ENCODE measurements at regions not wholly inside any gene's neighbourhood (a gene's known extent, or its start where the extent isn't known, plus 50 kb on each side); places are given as distances from the start of the nearest gene placed in this dataset.

DNA sequence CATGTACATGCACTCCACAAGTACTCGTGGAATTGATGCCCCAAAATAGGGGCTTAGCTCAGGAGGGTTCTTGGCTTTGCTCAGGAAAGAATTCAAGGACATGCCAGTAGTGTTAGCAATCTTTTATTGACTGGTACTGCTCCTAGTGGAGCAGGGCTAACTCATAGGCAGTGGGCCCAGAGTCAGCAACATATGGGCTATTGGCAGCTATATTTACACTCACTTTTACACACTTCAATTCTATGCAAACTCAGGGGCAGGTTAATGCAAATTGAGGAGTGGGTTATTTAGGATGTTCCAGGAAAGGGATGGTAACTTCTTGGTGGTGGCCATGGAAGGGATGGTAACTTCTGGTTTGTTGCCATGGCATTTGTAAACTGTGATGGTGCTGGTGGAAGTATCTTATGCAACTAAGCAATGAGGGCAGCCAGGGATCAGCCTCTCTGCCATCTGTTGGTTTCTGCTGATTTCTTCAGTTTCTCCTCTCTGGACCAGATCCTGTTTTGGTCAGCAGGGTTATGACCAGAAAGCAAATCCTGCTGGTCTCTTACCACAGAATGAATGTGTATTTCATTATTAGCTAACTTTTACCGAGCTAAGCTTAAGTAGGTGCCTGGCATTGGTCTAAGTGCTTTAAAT, 69.2 kb upstream of the FAT1 start:
- no peak overlapping the region for H3K27ac ChIP-seq (ENCODE audit: low read length in 2 of 2)
- Mint-ChIP-seq H3K4me3 (no peak overlapping the region), H3K27me3 (no peaks in the 10 kb centered on the region), H3K9me3 (ENCODE audit: insufficient read depth) (no peaks in the 10 kb centered on the region), H3K27ac (no peak overlapping the region), H3K4me1 (no peaks in the 10 kb centered on the region)
- no peaks in the 10 kb centered on the region for H3K4me1 ChIP-seq (ENCODE audit: control insufficient read depth in 2 of 2, insufficient read depth in 2 of 2, low read length in 2 of 2)
- H3K4me3 ChIP-seq (ENCODE audit: control extremely low read depth in 1 of 5, extremely low read depth in 1 of 5, insufficient read depth in 1 of 5, low read depth in 2 of 5, low read length in 4 of 5) = no peak overlapping the region
- POLR2A ChIA-PET = no interaction called here
- intact Hi-C loops (cut with micrococcal nuclease) = no loop called here
- WGBS (ENCODE audit: insufficient coverage) = 100% methylated on average over 1 of the region's 2 CpGs
- no peak for DNase-seq
- H4K20me1 ChIP-seq (ENCODE audit: control insufficient read depth, insufficient read depth, low read length, poor library complexity, severe bottlenecking) = no peaks in the 10 kb centered on the region
- CTCF ChIA-PET = no interaction called here
- H2AFZ ChIP-seq (ENCODE audit: insufficient read depth, low read depth, low read length, poor library complexity, severe bottlenecking) = no peak overlapping the region
- peaks cover 0 to 7% (median 0%) of the 10 kb centered on the region in 3 donors for H3K9me3 ChIP-seq (ENCODE audit: control extremely low read depth in 1 of 3, control insufficient read depth in 2 of 3, insufficient read depth in 1 of 3, low read length in 2 of 3)
- ATAC-seq (ENCODE audit: low read depth) = no peak
- H3K9ac ChIP-seq (ENCODE audit: low read length) = no peak overlapping the region
- H3K79me2 ChIP-seq (ENCODE audit: control insufficient read depth, insufficient read depth, low read length) = no peaks in the 10 kb centered on the region
- TF ChIP-seq, protein P1, sequence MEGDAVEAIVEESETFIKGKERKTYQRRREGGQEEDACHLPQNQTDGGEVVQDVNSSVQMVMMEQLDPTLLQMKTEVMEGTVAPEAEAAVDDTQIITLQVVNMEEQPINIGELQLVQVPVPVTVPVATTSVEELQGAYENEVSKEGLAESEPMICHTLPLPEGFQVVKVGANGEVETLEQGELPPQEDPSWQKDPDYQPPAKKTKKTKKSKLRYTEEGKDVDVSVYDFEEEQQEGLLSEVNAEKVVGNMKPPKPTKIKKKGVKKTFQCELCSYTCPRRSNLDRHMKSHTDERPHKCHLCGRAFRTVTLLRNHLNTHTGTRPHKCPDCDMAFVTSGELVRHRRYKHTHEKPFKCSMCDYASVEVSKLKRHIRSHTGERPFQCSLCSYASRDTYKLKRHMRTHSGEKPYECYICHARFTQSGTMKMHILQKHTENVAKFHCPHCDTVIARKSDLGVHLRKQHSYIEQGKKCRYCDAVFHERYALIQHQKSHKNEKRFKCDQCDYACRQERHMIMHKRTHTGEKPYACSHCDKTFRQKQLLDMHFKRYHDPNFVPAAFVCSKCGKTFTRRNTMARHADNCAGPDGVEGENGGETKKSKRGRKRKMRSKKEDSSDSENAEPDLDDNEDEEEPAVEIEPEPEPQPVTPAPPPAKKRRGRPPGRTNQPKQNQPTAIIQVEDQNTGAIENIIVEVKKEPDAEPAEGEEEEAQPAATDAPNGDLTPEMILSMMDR (IDR thresholded peaks at IDR 0.05) = no peak
- TF ChIP-seq EZH2 (IDR thresholded peaks at IDR 0.05; ENCODE audit: borderline replicate concordance, insufficient read depth, low read depth, low read length, poor library complexity, severe bottlenecking) = no peak
- H3K4me2 ChIP-seq (replicated peaks; ENCODE audit: low read depth, low read length, poor library complexity, severe bottlenecking) = no peak overlapping the region
- H3K27me3 ChIP-seq (replicated peaks in 1 of 4; ENCODE audit: control extremely low read depth in 1 of 4, control insufficient read depth in 3 of 4, insufficient read depth in 4 of 4, low read length in 3 of 4) = no peaks in the 10 kb centered on the region
- no peaks in the 10 kb centered on the region for H3K36me3 ChIP-seq (replicated peaks in 1 of 2; ENCODE audit: control extremely low read depth in 1 of 2, control insufficient read depth in 1 of 2, extremely low read depth in 1 of 2, insufficient read depth in 2 of 2, low read length in 1 of 2)

DNA sequence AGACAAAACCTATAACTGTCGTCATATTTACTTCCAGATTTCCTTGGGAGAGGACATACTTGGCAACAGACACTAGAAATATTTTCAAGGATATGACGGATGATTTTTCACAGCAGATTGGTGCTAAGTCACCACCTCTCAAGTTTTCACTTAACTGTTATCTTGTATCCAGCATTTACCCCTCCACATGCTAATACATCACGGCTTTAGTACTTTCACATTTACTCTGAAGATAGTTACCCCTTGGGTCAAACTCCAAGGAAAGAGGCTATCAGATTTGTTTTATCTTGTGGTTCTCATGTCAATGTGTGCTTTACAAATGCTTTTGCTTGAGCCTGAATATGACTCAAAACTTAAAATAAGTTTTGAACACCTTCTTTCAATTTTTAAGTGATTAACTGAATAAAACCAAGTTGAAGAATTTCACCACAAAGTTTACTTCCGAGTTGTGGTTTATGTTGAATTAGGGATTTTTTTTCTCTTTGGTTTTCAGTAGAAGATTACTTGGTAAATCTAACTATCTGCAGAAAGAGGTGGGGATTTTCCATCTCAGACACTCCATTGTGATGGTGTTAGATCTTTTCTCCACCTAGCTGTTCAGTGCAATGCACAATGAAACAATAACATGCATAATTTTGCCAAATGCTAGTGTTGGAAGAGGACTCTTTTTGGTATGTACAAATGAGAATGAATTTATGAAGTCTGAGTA, 75.4 kb upstream of the FAT1 start:
- Histone ChIP-seq H4K20me1 (ENCODE audit: control insufficient read depth, insufficient read depth, low read length, poor library complexity, severe bottlenecking) (no peaks in the 10 kb centered on the region), H3K9ac (ENCODE audit: low read length) (no peak overlapping the region), H3K36me3 (replicated peaks in 1 of 2; ENCODE audit: control extremely low read depth in 1 of 2, control insufficient read depth in 1 of 2, extremely low read depth in 1 of 2, insufficient read depth in 2 of 2, low read length in 1 of 2) (no peaks in the 10 kb centered on the region), H3K9me3 (ENCODE audit: control extremely low read depth in 1 of 3, control insufficient read depth in 2 of 3, insufficient read depth in 1 of 3, low read length in 2 of 3) (peaks cover 0 to 2% (median 0%) of the 10 kb centered on the region in 3 donors), H3K27ac (ENCODE audit: low read length in 2 of 2) (no peak overlapping the region), H3K79me2 (ENCODE audit: control insufficient read depth, insufficient read depth, low read length) (no peaks in the 10 kb centered on the region), H3K27me3 (replicated peaks in 1 of 4; ENCODE audit: control extremely low read depth in 1 of 4, control insufficient read depth in 3 of 4, insufficient read depth in 4 of 4, low read length in 3 of 4) (no peaks in the 10 kb centered on the region), H3K4me3 (ENCODE audit: control extremely low read depth in 1 of 5, extremely low read depth in 1 of 5, insufficient read depth in 1 of 5, low read depth in 2 of 5, low read length in 4 of 5) (no peak overlapping the region), H2AFZ (ENCODE audit: insufficient read depth, low read depth, low read length, poor library complexity, severe bottlenecking) (no peak overlapping the region), H3K4me2 (replicated peaks; ENCODE audit: low read depth, low read length, poor library complexity, severe bottlenecking) (no peak overlapping the region), H3K4me1 (ENCODE audit: control insufficient read depth in 2 of 2, insufficient read depth in 2 of 2, low read length in 2 of 2) (no peaks in the 10 kb centered on the region)
- Mint-ChIP-seq H3K27ac (no peak overlapping the region), H3K9me3 (ENCODE audit: insufficient read depth) (no peaks in the 10 kb centered on the region), H3K4me1 (no peaks in the 10 kb centered on the region), H3K4me3 (no peak overlapping the region), H3K27me3 (no peaks in the 10 kb centered on the region)
- ATAC-seq (ENCODE audit: low read depth) = no peak
- no peak for TF ChIP-seq EZH2 (IDR thresholded peaks at IDR 0.05; ENCODE audit: borderline replicate concordance, insufficient read depth, low read depth, low read length, poor library complexity, severe bottlenecking)
- TF ChIP-seq, protein P1 (IDR thresholded peaks at IDR 0.05) = no peak
- intact Hi-C loops (cut with micrococcal nuclease) = no loop called here
- CTCF ChIA-PET = no interaction called here
- no peak for DNase-seq
- WGBS (ENCODE audit: insufficient coverage) = 100% methylated on average over 2 of the region's 4 CpGs
- POLR2A ChIA-PET = no interaction called here

Data from B cell (primary cell).